GM12892 (cell line): ENCODE measurements at regions not wholly inside any gene's neighbourhood (a gene's known extent, or its start where the extent isn't known, plus 50 kb on each side); places are given as distances from the start of the nearest gene placed in this dataset.

Experiments used
- POLR2A ChIP-seq: IDR thresholded peaks from 2 replicates; pipeline ENCODE4 v1.6.1; 2011; ENCODE audit warnings: low read depth, low read length, control low read depth
- POLR2AphosphoS5 ChIP-seq: IDR thresholded peaks from 2 replicates; pipeline ENCODE4 v1.6.1; 2011; ENCODE audit warnings: low read depth, low read length, control low read depth
- TAF1 ChIP-seq: IDR thresholded peaks from 2 replicates; pipeline ENCODE4 v1.6.1; 2011; ENCODE audit warnings: low read depth, mild to moderate bottlenecking, control low read depth, low read length, borderline replicate concordance

DNA sequence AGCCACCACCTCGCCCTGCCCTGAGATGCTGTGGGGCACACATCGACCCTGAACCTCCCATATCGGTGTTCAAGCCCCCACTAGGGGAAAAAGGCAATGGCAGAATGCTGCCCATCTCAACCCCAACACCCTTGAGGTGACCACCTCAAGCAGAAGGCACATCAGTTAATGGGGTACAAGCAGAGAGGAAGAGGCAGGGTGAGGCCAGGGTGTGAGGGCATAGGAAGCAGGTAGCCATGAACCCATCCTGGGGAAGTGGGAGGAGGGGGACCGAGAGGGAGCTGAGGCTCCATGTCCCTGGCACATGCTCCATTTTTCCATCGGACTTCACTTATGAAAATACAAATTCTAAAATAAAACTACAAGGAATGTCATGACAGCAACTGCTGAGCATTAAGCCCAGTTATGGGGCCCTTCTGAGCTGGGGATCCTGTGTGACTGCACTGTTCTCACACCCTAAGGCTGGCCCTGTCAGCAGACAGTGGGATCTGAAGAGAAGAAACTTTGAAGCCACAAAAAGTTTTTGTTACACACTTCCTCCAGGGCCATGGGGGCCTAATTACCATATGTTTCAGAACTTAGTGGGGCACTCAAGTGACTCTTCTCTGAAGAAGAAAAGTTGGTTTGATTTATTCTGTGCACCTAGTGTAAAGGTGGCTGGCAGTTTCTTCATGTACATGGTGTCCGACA, 68.2 kb upstream of the FAM241A start:
- no peak for TF ChIP-seq POLR2AphosphoS5
- no peak for TF ChIP-seq POLR2A
- no peak for TF ChIP-seq TAF1
